NT2/D1 (cell line): ENCODE measurements at regions not wholly inside any gene's neighbourhood (a gene's known extent, or its start where the extent isn't known, plus 50 kb on each side); places are given as distances from the start of the nearest gene placed in this dataset.

ENCODE experiments used
- SUZ12 ChIP-seq: IDR thresholded peaks from 2 replicates; pipeline ENCODE4 v1.6.1; 2011; ENCODE audit not compliant: insufficient read length, insufficient read depth; ENCODE audit errors: extremely low read depth
- YY1 ChIP-seq: IDR thresholded peaks from 2 replicates; pipeline ENCODE4 v1.6.1; 2011; ENCODE audit not compliant: insufficient read length, insufficient read depth
- ZNF274 ChIP-seq: IDR thresholded peaks from 2 replicates; pipeline ENCODE4 v1.6.1; 2011; ENCODE audit warnings: mild to moderate bottlenecking, low read depth, low read length

DNA sequence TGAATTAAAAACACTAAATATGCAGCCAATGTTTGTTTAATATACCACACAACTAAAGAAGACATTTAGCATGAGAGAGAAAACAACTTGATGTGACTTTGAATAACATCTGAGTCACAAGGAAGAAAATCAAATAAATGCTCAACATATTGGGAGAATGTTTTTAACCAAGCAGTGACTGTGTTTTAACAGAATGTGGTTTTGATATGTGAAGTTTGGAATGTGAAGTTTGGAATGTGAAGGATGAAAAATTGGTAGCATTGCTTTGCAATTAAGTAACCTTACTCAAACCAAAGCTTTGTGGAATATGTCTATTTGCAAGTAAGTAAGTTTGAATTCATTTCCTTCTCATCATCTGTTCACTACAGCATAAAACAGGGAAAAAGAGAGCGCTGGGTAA lies 128.2 kb upstream of the DNAJC10 start:
- no peak for TF ChIP-seq YY1
- TF ChIP-seq SUZ12 = no peak
- TF ChIP-seq ZNF274 = no peak
